Lower leg skin (tissue), 3 donors: ENCODE measurements at regions not wholly inside any gene's neighbourhood (a gene's known extent, or its start where the extent isn't known, plus 50 kb on each side); places are given as distances from the start of the nearest gene placed in this dataset.

ENCODE experiments used
- CTCF ChIP-seq, 3 donors: fragments of 450-650 bp; IDR thresholded peaks; one replicate each; pipeline ENCODE4 v1.5.1; 2016; ENCODE audit warnings: antibody characterized with exemption in 3 of 3, mild to moderate bottlenecking in 3 of 3, moderate library complexity in 2 of 3
- POLR2A ChIP-seq, 2 donors: fragments of 450-650 bp; IDR thresholded peaks; one replicate each; pipeline ENCODE4 v1.6.1; 2016 to 2017; ENCODE audit warnings: antibody characterized with exemption in 2 of 2, mild to moderate bottlenecking in 1 of 2, moderate library complexity in 1 of 2

GRCh38 chr5:168057905-168058304, 233.5 kb upstream of the WWC1 start:
- TF ChIP-seq CTCF (IDR thresholded peaks at IDR 0.05) (no peak), POLR2A (IDR thresholded peaks at IDR 0.05) (no peak)
